ENCODE measurements at regions not wholly inside any gene's neighbourhood (a gene's known extent, or its start where the extent isn't known, plus 50 kb on each side); places are given as distances from the start of the nearest gene placed in this dataset.

GRCh38 chr13:108360139-108360538 is 90.6 kb downstream of the TNFSF13B start:
- ChIA-PET CTCF (interaction anchor here (0.9 to 1.2 kb wide), 2 partner anchors 10 to 18 kb away, joined by 4 read pairs; no protein-coding TSS in a partner anchor), POLR2A (no interaction called here)
- no peaks in the 10 kb centered on the region for H3K9me3 ChIP-seq (ENCODE audit: control insufficient read depth, insufficient read depth, low read length)
- H3K27me3 ChIP-seq (ENCODE audit: control insufficient read depth, insufficient read depth, low read length): no peaks in the 10 kb centered on the region
- no peak overlapping the region for H3K27ac ChIP-seq (ENCODE audit: low read depth, low read length)
- TF ChIP-seq CTCF (IDR thresholded peaks at IDR 0.05; ENCODE audit: low read depth, low read length): no peak
- no peak overlapping the region for H3K4me3 ChIP-seq (ENCODE audit: low read depth, low read length)
- no peak for DNase-seq (ENCODE audit: low read depth, low spot score)

- Histone ChIP-seq H3K27ac (ENCODE audit: low read depth, low read length) (no peak overlapping the region), H3K9me3 (ENCODE audit: control insufficient read depth, insufficient read depth, low read length) (no peaks in the 10 kb centered on the region), H3K27me3 (ENCODE audit: control insufficient read depth, insufficient read depth, low read length) (no peaks in the 10 kb centered on the region), H3K4me3 (ENCODE audit: low read depth, low read length) (no peak overlapping the region)
- CTCF ChIA-PET: no interaction called here
- no peak for DNase-seq (ENCODE audit: low read depth, low spot score)
- POLR2A ChIA-PET: no interaction called here
- TF ChIP-seq CTCF (IDR thresholded peaks at IDR 0.05; ENCODE audit: low read depth, low read length): no peak
Observed at GRCh38 chr13:108361769-108362168, 92.3 kb downstream of the TNFSF13B start.

GRCh38 chr13:108363666-108364065 is 94.1 kb downstream of the TNFSF13B start:
- DNase-seq (ENCODE audit: low read depth, low spot score): no peak
- H3K27ac ChIP-seq (ENCODE audit: low read depth, low read length): no peak overlapping the region
- H3K9me3 ChIP-seq (ENCODE audit: control insufficient read depth, insufficient read depth, low read length): no peaks in the 10 kb centered on the region
- no peaks in the 10 kb centered on the region for H3K27me3 ChIP-seq (ENCODE audit: control insufficient read depth, insufficient read depth, low read length)
- POLR2A ChIA-PET: no interaction called here
- TF ChIP-seq CTCF (IDR thresholded peaks at IDR 0.05; ENCODE audit: low read depth, low read length): no peak
- no peak overlapping the region for H3K4me3 ChIP-seq (ENCODE audit: low read depth, low read length)
- CTCF ChIA-PET: no interaction called here

- no peaks in the 10 kb centered on the region for H3K27me3 ChIP-seq (ENCODE audit: control insufficient read depth, insufficient read depth, low read length)
- no peaks in the 10 kb centered on the region for H3K9me3 ChIP-seq (ENCODE audit: control insufficient read depth, insufficient read depth, low read length)
- CTCF ChIA-PET: no interaction called here
- H3K4me3 ChIP-seq (ENCODE audit: low read depth, low read length): no peak overlapping the region
- no peak overlapping the region for H3K27ac ChIP-seq (ENCODE audit: low read depth, low read length)
- no peak for DNase-seq (ENCODE audit: low read depth, low spot score)
- no peak for TF ChIP-seq CTCF (IDR thresholded peaks at IDR 0.05; ENCODE audit: low read depth, low read length)
- POLR2A ChIA-PET: no interaction called here
Observed at GRCh38 chr13:108365255-108365654, 95.7 kb downstream of the TNFSF13B start.

- Histone ChIP-seq H3K27ac (ENCODE audit: low read depth, low read length) (no peak overlapping the region), H3K9me3 (ENCODE audit: control insufficient read depth, insufficient read depth, low read length) (no peaks in the 10 kb centered on the region), H3K4me3 (ENCODE audit: low read depth, low read length) (no peak overlapping the region), H3K27me3 (ENCODE audit: control insufficient read depth, insufficient read depth, low read length) (no peaks in the 10 kb centered on the region)
- TF ChIP-seq CTCF (IDR thresholded peaks at IDR 0.05; ENCODE audit: low read depth, low read length): no peak
- no peak for DNase-seq (ENCODE audit: low read depth, low spot score)
- CTCF ChIA-PET: no interaction called here
- POLR2A ChIA-PET: no interaction called here
Observed at GRCh38 chr13:108368250-108368905, 98.9 kb downstream of the TNFSF13B start.

Measured in AG04450 (cell line).